Adrenal gland (tissue), 5 donors: ENCODE measurements at regions not wholly inside any gene's neighbourhood (a gene's known extent, or its start where the extent isn't known, plus 50 kb on each side); places are given as distances from the start of the nearest gene placed in this dataset.

Source experiments
- POLR2A ChIP-seq, 2 donors: fragments of 450-650 bp; IDR thresholded peaks; one replicate each; pipeline ENCODE4 v1.6.1; 2017; ENCODE audit warnings: antibody characterized with exemption in 2 of 2, mild to moderate bottlenecking in 2 of 2, moderate library complexity in 1 of 2
- TF ChIP-seq, protein P1 (sequence below), 6 experiments: fragments of 450-650 bp in 4 of 6; fragments of 200-600 bp in 2 of 6; sonication (generic) in 1 of 6; IDR thresholded peaks; 1 replicate in 5 of 6; 2 replicates in 1 of 6; pipeline versions ENCODE4 v1.5.1 to v1.8.0; 2016 to 2021; ENCODE audit warnings: antibody characterized with exemption in 6 of 6, mild to moderate bottlenecking in 2 of 6, moderate library complexity in 1 of 6
- donor health status: DM: no; HTN: no; CAD: no.

DNA sequence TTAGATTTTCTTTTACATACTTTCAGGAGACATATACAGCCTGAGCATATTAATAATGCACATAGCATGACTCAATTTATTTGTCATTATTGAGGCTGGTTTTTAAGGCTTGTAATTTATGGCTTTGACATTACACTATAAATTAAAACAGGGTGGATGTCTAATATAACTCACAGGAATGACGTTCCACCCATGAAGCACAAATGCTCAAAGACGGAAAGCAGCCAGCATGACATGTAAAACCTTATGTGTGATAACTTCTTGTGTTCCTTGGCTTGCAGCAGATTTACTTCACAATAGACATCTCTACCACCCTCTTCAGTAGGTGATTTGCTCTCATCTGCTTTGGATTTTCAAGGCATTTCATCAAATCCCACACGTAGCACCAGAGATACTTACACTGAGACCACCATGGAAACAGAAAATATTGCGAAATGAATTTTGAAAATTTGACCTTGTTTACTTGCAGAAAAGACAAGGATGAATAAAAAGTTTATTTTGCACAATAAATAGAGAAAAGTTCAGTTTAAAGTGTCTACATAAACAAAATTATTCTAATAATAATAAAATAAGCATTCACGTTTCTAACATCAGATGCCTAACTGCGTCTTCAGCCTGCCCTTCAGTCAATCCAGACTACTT is 64.7 kb upstream of the BTC start:
- TF ChIP-seq, protein P1, sequence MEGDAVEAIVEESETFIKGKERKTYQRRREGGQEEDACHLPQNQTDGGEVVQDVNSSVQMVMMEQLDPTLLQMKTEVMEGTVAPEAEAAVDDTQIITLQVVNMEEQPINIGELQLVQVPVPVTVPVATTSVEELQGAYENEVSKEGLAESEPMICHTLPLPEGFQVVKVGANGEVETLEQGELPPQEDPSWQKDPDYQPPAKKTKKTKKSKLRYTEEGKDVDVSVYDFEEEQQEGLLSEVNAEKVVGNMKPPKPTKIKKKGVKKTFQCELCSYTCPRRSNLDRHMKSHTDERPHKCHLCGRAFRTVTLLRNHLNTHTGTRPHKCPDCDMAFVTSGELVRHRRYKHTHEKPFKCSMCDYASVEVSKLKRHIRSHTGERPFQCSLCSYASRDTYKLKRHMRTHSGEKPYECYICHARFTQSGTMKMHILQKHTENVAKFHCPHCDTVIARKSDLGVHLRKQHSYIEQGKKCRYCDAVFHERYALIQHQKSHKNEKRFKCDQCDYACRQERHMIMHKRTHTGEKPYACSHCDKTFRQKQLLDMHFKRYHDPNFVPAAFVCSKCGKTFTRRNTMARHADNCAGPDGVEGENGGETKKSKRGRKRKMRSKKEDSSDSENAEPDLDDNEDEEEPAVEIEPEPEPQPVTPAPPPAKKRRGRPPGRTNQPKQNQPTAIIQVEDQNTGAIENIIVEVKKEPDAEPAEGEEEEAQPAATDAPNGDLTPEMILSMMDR (IDR thresholded peaks at IDR 0.05): no peak
- TF ChIP-seq POLR2A (IDR thresholded peaks at IDR 0.05): no peak
